PC-3 (cell line): ENCODE measurements at regions not wholly inside any gene's neighbourhood (a gene's known extent, or its start where the extent isn't known, plus 50 kb on each side); places are given as distances from the start of the nearest gene placed in this dataset.

Source experiments
- ATAC-seq: fragments of 200-7000 bp; cut with Tn5 transposase; 2 replicates; pipeline ENCODE4 v1.9.1; 2020; ENCODE audit warnings: mild to moderate bottlenecking, moderate library complexity
- BruUV-seq: library from RNA; stranded (reverse); fragments of 400-500 nt; replicated peaks from 2 replicates; lab custom pipeline; 2021; lab: Mats Ljungman, UMichigan
- CTCF ChIA-PET: fragments of 300-600 bp; sonication (Branson Sonifier 250); formaldehyde crosslinking; loops from one replicate; lab custom pipeline; 2022; ENCODE audit warnings: antibody characterized with exemption; lab: Charles Lee
- POLR2A ChIA-PET: fragments of 300-600 bp; sonication (Branson Sonifier 250); formaldehyde crosslinking; loops from one replicate; lab custom pipeline; 2022; ENCODE audit warnings: antibody characterized with exemption; ENCODE audit not compliant: unreplicated experiment; lab: Charles Lee
- DNase-seq: peaks from one replicate; pipeline ENCODE4 v3.0.0-alpha.2; 2015
- H2AFZ ChIP-seq: fragments of 300-600 bp; sonication (generic); 2 replicates; pipeline ENCODE4 v1.6.0; 2016; ENCODE audit warnings: antibody characterized with exemption, low read length
- H3F3A ChIP-seq: fragments of 300-600 bp; sonication (generic); one replicate; pipeline ENCODE4 v1.6.0; 2017; ENCODE audit warnings: antibody characterized with exemption, low read length, control low read depth, mild to moderate bottlenecking; ENCODE audit not compliant: unreplicated experiment
- H3K27ac ChIP-seq: fragments of 300-600 bp; sonication (generic); 2 replicates; pipeline ENCODE4 v1.5.1; 2016; ENCODE audit warnings: mild to moderate bottlenecking, low read length
- H3K27me3 ChIP-seq: fragments of 300-600 bp; sonication (generic); 2 replicates; pipeline ENCODE4 v1.6.1; 2016; ENCODE audit warnings: low read length, mixed read lengths
- H3K36me3 ChIP-seq: fragments of 300-600 bp; sonication (generic); 2 replicates; pipeline ENCODE4 v1.6.1; 2016; ENCODE audit warnings: low read depth, mixed run types, low read length, mixed read lengths
- H3K4me1 ChIP-seq: fragments of 300-600 bp; sonication (generic); 2 replicates; pipeline ENCODE4 v1.5.1; 2016; ENCODE audit warnings: low read length; ENCODE audit not compliant: insufficient read depth
- H3K4me2 ChIP-seq: fragments of 300-600 bp; sonication (generic); 2 replicates; pipeline ENCODE4 v1.6.0; 2016; ENCODE audit warnings: low read length
- H3K4me3 ChIP-seq: fragments of 300-600 bp; sonication (generic); 2 replicates; pipeline ENCODE4 v1.5.1; 2016; ENCODE audit warnings: mild to moderate bottlenecking, low read length, mixed read lengths
- H3K79me2 ChIP-seq: fragments of 300-600 bp; sonication (generic); 2 replicates; pipeline ENCODE4 v1.6.1; 2017; ENCODE audit warnings: low read length, mixed read lengths
- H3K9ac ChIP-seq: fragments of 300-600 bp; sonication (generic); 2 replicates; pipeline ENCODE4 v1.6.0; 2016; ENCODE audit warnings: mild to moderate bottlenecking, low read length
- H3K9me2 ChIP-seq: fragments of 300-600 bp; sonication (generic); replicated peaks from 2 replicates; pipeline ENCODE4 v1.6.1; 2016; ENCODE audit warnings: mixed run types, low read length, mixed read lengths
- H3K9me3 ChIP-seq: fragments of 300-600 bp; sonication (generic); 2 replicates; pipeline ENCODE4 v1.6.1; 2016; ENCODE audit warnings: low read length, mixed read lengths
- H4K20me1 ChIP-seq: fragments of 300-600 bp; sonication (generic); 2 replicates; pipeline ENCODE4 v1.6.1; 2016; ENCODE audit warnings: low read length, mixed read lengths
- CTCF ChIP-seq: fragments of 300-600 bp; sonication (generic); conservative IDR thresholded peaks from 2 replicates; pipeline ENCODE4 v1.5.1; 2017; ENCODE audit warnings: antibody characterized with exemption, low read depth, mild to moderate bottlenecking, low read length
- EZH2 ChIP-seq: fragments of 300-600 bp; sonication (generic); IDR thresholded peaks from one replicate; pipeline ENCODE4 v1.6.1; 2017; ENCODE audit warnings: antibody characterized with exemption, mild to moderate bottlenecking, low read length; ENCODE audit not compliant: unreplicated experiment
- EZH2phosphoT487 ChIP-seq: fragments of 300-600 bp; sonication (generic); IDR thresholded peaks from 2 replicates; pipeline ENCODE4 v1.6.1; 2018; ENCODE audit warnings: mild to moderate bottlenecking, antibody characterized with exemption, low read length, borderline replicate concordance
- intact Hi-C: fragments of 100-400 bp; cut with micrococcal nuclease; formaldehyde crosslinking; loops from 2 replicates; pipeline ENCODE4 v1.9.0; 2023

DNA sequence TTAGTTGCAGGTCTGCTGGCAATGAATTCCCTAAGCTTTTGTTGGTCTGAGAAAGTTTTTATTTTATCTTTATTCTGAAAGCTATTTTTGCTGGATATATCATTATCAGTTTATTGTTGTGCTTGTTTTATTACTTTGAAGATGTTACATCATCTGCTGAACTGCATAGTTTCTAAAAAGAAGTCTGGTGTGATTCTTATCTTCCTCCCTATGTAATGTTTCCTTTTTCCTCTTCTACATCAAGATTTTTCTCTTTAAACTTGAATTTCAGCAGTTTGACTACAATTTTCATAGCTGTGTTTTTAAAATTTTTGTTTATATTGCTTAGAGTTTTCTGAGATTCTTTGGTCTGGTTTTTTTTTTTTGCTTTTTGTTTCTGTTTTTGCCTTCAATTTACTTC is 137.1 kb upstream of the PMCH start:
- no peak overlapping the region for H3K9ac ChIP-seq
- H3K27me3 ChIP-seq = no peaks in the 10 kb centered on the region
- no TSS peak for BruUV-seq
- intact Hi-C loops = no loop called here
- no peak overlapping the region for H2AFZ ChIP-seq
- no peaks in the 10 kb centered on the region for H3K4me1 ChIP-seq
- no peak overlapping the region for H3K4me2 ChIP-seq
- H3K9me2 ChIP-seq = no peaks in the 10 kb centered on the region
- DNase-seq (no peak), ATAC-seq (no peak)
- TF ChIP-seq EZH2 (no peak), CTCF (no peak), EZH2phosphoT487 (no peak)
- CTCF ChIA-PET = no interaction called here
- H4K20me1 ChIP-seq = no peaks in the 10 kb centered on the region
- H3K27ac ChIP-seq = no peak overlapping the region
- H3K36me3 ChIP-seq = no peaks in the 10 kb centered on the region
- H3K4me3 ChIP-seq = no peak overlapping the region
- H3K79me2 ChIP-seq = no peaks in the 10 kb centered on the region
- 0 out of 2 replicates have a peak, but pooled peaks cover 3% of the 10 kb centered on the region for H3K9me3 ChIP-seq
- POLR2A ChIA-PET = no interaction called here
- no peaks in the 10 kb centered on the region for H3F3A ChIP-seq

GRCh38 chr12:102331419-102331818 is 133.8 kb upstream of the PMCH start:
- no peaks in the 10 kb centered on the region for H3F3A ChIP-seq
- no peaks in the 10 kb centered on the region for H3K79me2 ChIP-seq
- H4K20me1 ChIP-seq = no peaks in the 10 kb centered on the region
- intact Hi-C loops = no loop called here
- no peaks in the 10 kb centered on the region for H3K4me1 ChIP-seq
- no TSS peak for BruUV-seq
- no peak overlapping the region for H3K27ac ChIP-seq
- no peaks in the 10 kb centered on the region for H3K9me2 ChIP-seq
- ChIA-PET POLR2A (no interaction called here), CTCF (no interaction called here)
- H3K36me3 ChIP-seq = no peaks in the 10 kb centered on the region
- no peak for ATAC-seq
- no peak overlapping the region for H3K9ac ChIP-seq
- no peaks in the 10 kb centered on the region for H3K27me3 ChIP-seq
- no peak overlapping the region for H2AFZ ChIP-seq
- TF ChIP-seq CTCF = no peak
- TF ChIP-seq EZH2phosphoT487 = no peak
- no peak for TF ChIP-seq EZH2
- H3K4me3 ChIP-seq = no peak overlapping the region
- DNase-seq = no peak
- H3K4me2 ChIP-seq = no peak overlapping the region
- H3K9me3 ChIP-seq = 0 out of 2 replicates have a peak, but pooled peaks cover 3% of the 10 kb centered on the region

DNA sequence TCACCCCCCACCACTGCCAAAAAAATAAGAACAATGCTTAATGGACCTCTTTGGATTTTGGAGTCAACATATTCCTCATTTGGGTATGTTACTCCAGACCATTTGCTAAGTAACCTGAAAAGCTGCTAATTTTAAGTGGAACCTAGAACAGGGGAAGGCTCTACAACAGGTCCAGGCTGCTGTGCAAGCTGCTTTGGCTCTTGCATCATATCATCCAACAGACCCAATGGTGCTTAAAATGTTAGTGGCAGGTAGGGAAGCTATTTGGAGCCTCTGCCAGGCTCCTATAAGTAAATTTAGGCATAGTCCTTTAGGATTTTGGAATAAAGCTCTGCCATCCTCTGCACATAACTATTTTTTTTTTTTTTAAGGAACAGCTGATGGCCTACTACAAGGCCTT is 132.2 kb upstream of the PMCH start:
- CTCF ChIA-PET = no interaction called here
- no peak for ATAC-seq

More for the DNA sequence above, 132.2 kb upstream of the PMCH start:
- Histone ChIP-seq H3K4me1 (no peaks in the 10 kb centered on the region), H3K36me3 (no peaks in the 10 kb centered on the region), H3K27ac (no peak overlapping the region), H3K4me2 (no peak overlapping the region), H3K4me3 (no peak overlapping the region), H3K27me3 (no peaks in the 10 kb centered on the region), H2AFZ (no peak overlapping the region), H3F3A (no peaks in the 10 kb centered on the region), H3K9me2 (no peaks in the 10 kb centered on the region), H3K79me2 (no peaks in the 10 kb centered on the region), H4K20me1 (no peaks in the 10 kb centered on the region), H3K9me3 (0 out of 2 replicates have a peak, but pooled peaks cover 3% of the 10 kb centered on the region), H3K9ac (no peak overlapping the region)
- TF ChIP-seq EZH2phosphoT487 = no peak
- no peak for TF ChIP-seq EZH2
- TF ChIP-seq CTCF = no peak
- POLR2A ChIA-PET = no interaction called here
- BruUV-seq = no TSS peak
- DNase-seq = no peak
- intact Hi-C loops = no loop called here
